Common myeloid progenitor, CD34-positive (primary cell): ENCODE measurements at regions not wholly inside any gene's neighbourhood (a gene's known extent, or its start where the extent isn't known, plus 50 kb on each side); places are given as distances from the start of the nearest gene placed in this dataset.
A peak's percentile ranks its signal among the peaks of the same experiment; 100 is the strongest.

ENCODE experiments used
- CTCF ChIA-PET: fragments of 350-600 bp; sonication (Branson Sonifier 250); formaldehyde crosslinking; loops from one replicate; lab custom pipeline; 2021; ENCODE audit warnings: antibody characterized with exemption; lab: Charles Lee
- POLR2A ChIA-PET: fragments of 350-600 bp; sonication (Branson Sonifier 250); formaldehyde crosslinking; loops from one replicate; lab custom pipeline; 2021; ENCODE audit warnings: antibody characterized with exemption; lab: Charles Lee
- DNase-seq, 3 donors: peaks; one replicate each; pipeline versions ENCODE4 v3.0.0 to v3.0.0-alpha.2; 2013
- H3K27ac ChIP-seq, 2 experiments: 1 replicate in 1 of 2; 2 replicates in 1 of 2; pipeline ENCODE4 v1.7.0; 2013; ENCODE audit warnings: inconsistent platforms in 2 of 2, low read length in 2 of 2, mild to moderate bottlenecking in 2 of 2, low read depth in 1 of 2, moderate library complexity in 1 of 2; ENCODE audit not compliant: severe bottlenecking in 2 of 2, insufficient read depth in 1 of 2, poor library complexity in 1 of 2
- H3K27me3 ChIP-seq, 5 experiments: replicated peaks in 2 of 5; 1 replicate in 3 of 5; 2 replicates in 2 of 5; pipeline versions ENCODE4 v1.6.1 to v1.7.0; 2013; ENCODE audit warnings: low read length in 4 of 5, mild to moderate bottlenecking in 2 of 5, moderate library complexity in 2 of 5, inconsistent platforms in 1 of 5; ENCODE audit not compliant: insufficient read depth in 5 of 5, control insufficient read depth in 4 of 5
- H3K36me3 ChIP-seq, 4 experiments: 1 replicate in 2 of 4; 2 replicates in 2 of 4; pipeline versions ENCODE4 v1.6.1 to v1.7.0; 2013; ENCODE audit warnings: low read length in 3 of 4, control low read depth in 1 of 4, mild to moderate bottlenecking in 1 of 4; ENCODE audit not compliant: control insufficient read depth in 4 of 4, insufficient read depth in 4 of 4
- H3K4me1 ChIP-seq, 4 experiments: 1 replicate in 3 of 4; 2 replicates in 1 of 4; pipeline versions ENCODE4 v1.6.1 to v1.7.1; 2013; ENCODE audit warnings: low read length in 3 of 4, mild to moderate bottlenecking in 3 of 4, control low read depth in 1 of 4, inconsistent platforms in 1 of 4, moderate library complexity in 1 of 4; ENCODE audit not compliant: control insufficient read depth in 4 of 4, insufficient read depth in 4 of 4; ENCODE audit errors: control extremely low read depth in 1 of 4
- H3K4me3 ChIP-seq, 7 experiments: 1 replicate in 4 of 7; 2 replicates in 3 of 7; pipeline versions ENCODE4 v1.5.1 to v1.7.0; 2013; ENCODE audit warnings: mild to moderate bottlenecking in 7 of 7, low read length in 6 of 7, moderate library complexity in 6 of 7, inconsistent platforms in 2 of 7, low read depth in 2 of 7, control low read depth in 1 of 7; ENCODE audit not compliant: insufficient read depth in 4 of 7, control insufficient read depth in 1 of 7; ENCODE audit errors: extremely low read depth in 1 of 7
- H3K9me3 ChIP-seq, 5 experiments: 1 replicate in 4 of 5; 2 replicates in 1 of 5; pipeline versions ENCODE4 v1.6.1 to v1.7.1; 2013; ENCODE audit warnings: low read length in 4 of 5, mild to moderate bottlenecking in 2 of 5, inconsistent platforms in 1 of 5, low read depth in 1 of 5, moderate library complexity in 1 of 5; ENCODE audit not compliant: control insufficient read depth in 4 of 5, insufficient read depth in 2 of 5; ENCODE audit errors: control extremely low read depth in 1 of 5
- WGBS: methylation state at CpG from one replicate; pipeline ENCODE4 v1.1.5; 2013; ENCODE audit not compliant: insufficient coverage; 5-methylcytosine and 5-hydroxymethylcytosine counted together

DNA sequence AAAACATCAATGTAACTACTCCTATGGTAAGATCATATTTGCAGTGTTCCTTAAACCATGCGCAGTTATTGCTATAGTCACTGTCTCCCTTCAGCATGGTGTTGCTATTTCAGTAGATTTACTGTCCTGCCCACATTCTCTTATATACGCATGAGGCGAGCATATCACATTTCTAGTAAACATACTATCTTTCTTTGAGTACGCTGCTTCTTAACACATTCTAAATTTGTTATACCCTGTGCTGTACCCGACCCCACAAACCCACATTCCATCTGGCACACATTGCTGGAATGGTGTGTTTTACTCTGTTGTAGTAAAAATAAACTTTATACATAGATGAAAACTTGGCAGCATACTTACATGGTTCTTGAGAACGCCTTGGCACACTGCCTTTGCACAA is 163.3 kb downstream of the QPCT start:
- no peaks in the 10 kb centered on the region for H3K4me1 ChIP-seq
- POLR2A ChIA-PET = no interaction called here
- WGBS = 93% methylated on average over 3 of the region's 6 CpGs

DNA sequence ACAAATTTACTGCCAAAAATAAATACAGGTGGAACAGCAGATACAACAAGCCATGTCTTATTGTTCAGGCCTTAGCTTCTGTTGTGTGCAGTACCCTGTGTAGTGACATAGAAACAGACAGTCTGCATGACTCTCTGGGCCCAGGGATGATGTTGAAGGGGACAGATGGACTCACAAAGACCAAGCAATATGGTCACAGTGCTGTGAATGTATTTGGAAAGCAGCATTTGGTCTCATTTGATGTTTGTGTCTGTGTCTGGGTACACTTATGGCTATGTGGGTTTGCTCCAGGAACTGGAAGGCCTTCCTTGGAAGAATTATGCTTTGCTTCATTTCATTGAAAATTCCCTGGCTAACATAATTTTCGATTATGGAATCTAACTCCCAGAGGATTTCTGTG is 158.5 kb downstream of the CDC42EP3 start:
- no peak for DNase-seq
- H3K4me3 ChIP-seq = no peak overlapping the region
- ChIA-PET POLR2A (no interaction called here), CTCF (no interaction called here)
- WGBS = 100% methylated on average over 1 of the region's 1 CpG
- no peaks in the 10 kb centered on the region for H3K4me1 ChIP-seq
- no peaks in the 10 kb centered on the region for H3K27me3 ChIP-seq
- H3K27ac ChIP-seq = no peak overlapping the region
- H3K36me3 ChIP-seq = no peaks in the 10 kb centered on the region
- H3K9me3 ChIP-seq = no peaks in the 10 kb centered on the region

More for the DNA sequence above, 163.3 kb downstream of the QPCT start:
- CTCF ChIA-PET = no interaction called here
- no peaks in the 10 kb centered on the region for H3K36me3 ChIP-seq
- H3K27ac ChIP-seq = no peak overlapping the region
- DNase-seq = no peak
- H3K9me3 ChIP-seq = no peaks in the 10 kb centered on the region
- no peaks in the 10 kb centered on the region for H3K27me3 ChIP-seq
- H3K4me3 ChIP-seq = no peak overlapping the region

DNA sequence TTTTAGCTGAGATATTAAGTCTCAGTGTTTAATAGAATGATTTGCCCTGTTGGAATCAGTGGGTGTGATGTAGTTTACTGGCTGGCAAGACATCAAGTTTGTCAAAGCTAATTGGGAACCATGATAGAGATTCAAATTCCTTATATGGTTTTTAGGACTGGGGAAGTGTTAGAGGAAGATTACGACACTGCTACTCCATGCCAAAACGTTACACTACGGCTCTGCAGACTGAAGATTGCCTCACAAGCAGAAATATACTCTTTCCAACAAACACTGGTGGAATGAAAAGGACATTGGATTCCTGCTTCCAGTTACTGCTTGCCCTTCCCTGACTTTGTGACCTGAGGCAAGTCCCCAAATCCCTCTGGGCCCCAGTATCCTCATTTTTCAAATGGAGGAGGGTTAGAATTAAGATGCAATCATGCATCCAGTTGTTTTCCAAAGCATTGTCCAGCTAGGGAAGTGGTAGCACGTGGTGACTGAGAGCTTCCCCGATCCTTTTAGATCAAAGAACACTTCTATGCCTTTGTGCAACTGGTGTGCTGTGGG is 147.6 kb downstream of the CDC42EP3 start:
- ChIA-PET POLR2A (interaction anchor here (0.6 kb wide), 2 partner anchors 83 to 821 kb away, joined by 3 to 5 read pairs; no protein-coding TSS in a partner anchor), CTCF (interaction anchor here (0.7 to 2.1 kb wide), 5 partner anchors 16 to 112 kb away, joined by 3 to 7 read pairs (median 3); no protein-coding TSS in a partner anchor)
- no CpG with 5 or more reads among the region's 5 CpGs for WGBS
- Histone ChIP-seq H3K9me3 (no peaks in the 10 kb centered on the region), H3K27me3 (no peaks in the 10 kb centered on the region), H3K36me3 (no peaks in the 10 kb centered on the region), H3K27ac (no peak overlapping the region), H3K4me3 (no peak overlapping the region), H3K4me1 (peaks cover 0 to 9% (median 5%) of the 10 kb centered on the region in 4 experiments)
- peak in 2 of 3 donors; percentile 19 to 28 for DNase-seq

DNA sequence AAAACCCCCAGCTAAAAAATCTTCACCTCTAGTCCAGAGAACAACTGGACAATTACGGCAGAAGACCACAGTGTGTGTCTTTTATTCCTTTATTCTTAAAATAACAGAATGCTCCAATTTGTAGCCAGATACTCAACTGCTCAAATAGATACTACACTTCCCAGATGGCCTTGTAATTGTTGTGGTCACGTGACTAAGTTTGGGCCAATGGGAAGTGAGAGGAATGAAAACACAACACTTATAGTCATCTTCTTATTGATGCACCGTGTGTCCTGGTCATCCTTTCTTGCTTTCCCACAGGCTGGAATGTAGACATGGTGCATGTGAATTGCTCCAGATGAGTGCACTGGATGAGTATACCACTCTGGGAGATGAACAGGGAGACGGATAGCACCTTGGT is 145.1 kb downstream of the CDC42EP3 start:
- DNase-seq = no peak
- no peaks in the 10 kb centered on the region for H3K36me3 ChIP-seq
- 100% methylated on average over 1 of the region's 4 CpGs for WGBS
- peaks cover 0 to 9% (median 5%) of the 10 kb centered on the region in 4 experiments for H3K4me1 ChIP-seq
- ChIA-PET POLR2A (no interaction called here), CTCF (interaction anchor here (1.8 kb wide), 1 partner anchor 14 kb away, joined by 5 read pairs; no protein-coding TSS in a partner anchor)
- H3K27me3 ChIP-seq = no peaks in the 10 kb centered on the region
- no peak overlapping the region for H3K27ac ChIP-seq
- no peak overlapping the region for H3K4me3 ChIP-seq
- no peaks in the 10 kb centered on the region for H3K9me3 ChIP-seq

DNA sequence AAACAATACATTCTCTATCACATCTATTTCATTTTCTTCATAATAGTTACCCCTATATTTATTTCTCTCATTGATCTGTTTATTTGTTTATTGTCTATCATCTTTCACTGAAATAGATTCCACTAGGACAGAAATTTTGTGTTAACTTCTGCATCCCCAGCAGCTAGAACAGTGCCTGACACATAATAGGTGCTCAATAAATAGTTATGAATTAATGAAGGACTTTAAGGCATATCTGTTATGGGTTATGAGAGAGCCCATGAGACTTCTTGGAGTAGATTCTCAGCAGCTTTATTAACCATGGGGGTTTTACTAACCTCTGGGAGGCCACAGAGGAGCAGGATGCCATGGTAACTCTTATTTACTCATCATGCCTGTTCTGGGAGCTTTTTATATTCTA is 144.6 kb downstream of the CDC42EP3 start:
- CTCF ChIA-PET = interaction anchor here (1.8 kb wide), 1 partner anchor 13 kb away, joined by 5 read pairs; no protein-coding TSS in a partner anchor
- no peak overlapping the region for H3K27ac ChIP-seq
- no peaks in the 10 kb centered on the region for H3K27me3 ChIP-seq
- no peaks in the 10 kb centered on the region for H3K9me3 ChIP-seq
- DNase-seq = no peak
- peaks cover 0 to 9% (median 5%) of the 10 kb centered on the region in 4 experiments for H3K4me1 ChIP-seq
- POLR2A ChIA-PET = no interaction called here
- no peaks in the 10 kb centered on the region for H3K36me3 ChIP-seq
- no peak overlapping the region for H3K4me3 ChIP-seq

DNA sequence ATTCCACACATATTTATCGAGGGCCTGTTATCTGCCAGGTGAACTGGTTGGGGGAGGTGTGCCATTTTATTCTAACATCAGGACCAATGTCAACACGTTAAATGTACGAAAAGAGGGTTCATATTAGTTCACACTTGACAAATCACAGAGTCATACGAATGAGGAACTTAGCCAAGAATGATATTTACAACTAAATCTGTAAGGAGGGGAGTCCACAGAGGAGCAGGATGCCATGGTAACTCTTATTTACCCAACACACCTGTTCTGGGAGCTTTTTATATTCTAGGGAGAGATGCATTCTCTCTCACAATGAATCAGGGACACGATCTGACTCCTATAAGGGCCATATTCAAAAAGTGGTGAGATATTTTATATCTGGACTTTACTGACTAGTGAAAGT is 144.1 kb downstream of the CDC42EP3 start:
- H3K36me3 ChIP-seq = no peaks in the 10 kb centered on the region
- peak; percentile 15 to 83 (median 74) for DNase-seq
- H3K4me3 ChIP-seq = no peak overlapping the region
- H3K9me3 ChIP-seq = no peaks in the 10 kb centered on the region
- no peak overlapping the region for H3K27ac ChIP-seq
- ChIA-PET POLR2A (interaction anchor here (0.6 kb wide), 1 partner anchor 122 kb away, joined by 3 read pairs; no protein-coding TSS in a partner anchor), CTCF (interaction anchor here (1.8 kb wide), 1 partner anchor 13 kb away, joined by 5 read pairs; no protein-coding TSS in a partner anchor)
- H3K27me3 ChIP-seq = no peaks in the 10 kb centered on the region
- peaks cover 0 to 9% (median 5%) of the 10 kb centered on the region in 4 experiments for H3K4me1 ChIP-seq
- no CpG with 5 or more reads among the region's 5 CpGs for whole genome bisulfite sequencing

DNA sequence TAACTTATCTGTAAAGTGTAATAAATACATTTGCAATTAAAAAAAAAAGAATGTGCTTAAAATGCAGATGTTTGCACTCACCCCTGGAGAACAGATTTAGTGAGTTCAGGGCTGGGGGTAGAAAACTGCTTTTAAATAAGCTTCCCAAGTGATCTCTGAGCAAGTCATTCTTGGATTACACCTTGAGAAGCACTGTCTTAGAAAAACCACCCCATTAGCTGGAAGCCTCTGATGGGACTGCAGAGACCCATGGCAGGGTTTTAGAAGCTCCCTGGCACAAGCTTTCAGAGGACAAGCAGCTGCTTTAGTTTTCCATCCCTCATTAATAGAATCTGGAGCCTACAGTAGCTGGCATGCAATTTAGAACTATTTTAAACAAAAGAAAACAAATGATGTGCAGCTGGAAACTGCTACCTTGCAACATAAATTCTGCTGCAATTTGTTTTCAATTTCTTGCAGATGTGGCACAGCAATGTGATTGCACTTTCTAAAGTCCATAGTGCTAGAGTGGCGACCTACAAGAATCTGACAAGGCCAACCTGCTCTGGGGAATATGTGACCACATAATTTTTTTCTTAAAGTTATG is 141.5 kb downstream of the CDC42EP3 start:
- no peaks in the 10 kb centered on the region for H3K9me3 ChIP-seq
- H3K36me3 ChIP-seq = no peaks in the 10 kb centered on the region
- POLR2A ChIA-PET = interaction anchor here (0.7 kb wide), 1 partner anchor 528 kb away, joined by 6 read pairs; no protein-coding TSS in a partner anchor
- H3K4me1 ChIP-seq = no peaks in the 10 kb centered on the region
- no peak for DNase-seq
- CTCF ChIA-PET = interaction anchor here (0.7 to 2.9 kb wide), 4 partner anchors 9 to 348 kb away, joined by 3 to 12 read pairs (median 4); no protein-coding TSS in a partner anchor
- WGBS = no CpG with 5 or more reads among the region's 1 CpG
- H3K27me3 ChIP-seq = no peaks in the 10 kb centered on the region
- no peak overlapping the region for H3K4me3 ChIP-seq
- no peak overlapping the region for H3K27ac ChIP-seq
